ENCODE measurements at regions not wholly inside any gene's neighbourhood (a gene's known extent, or its start where the extent isn't known, plus 50 kb on each side); places are given as distances from the start of the nearest gene placed in this dataset.

DNA sequence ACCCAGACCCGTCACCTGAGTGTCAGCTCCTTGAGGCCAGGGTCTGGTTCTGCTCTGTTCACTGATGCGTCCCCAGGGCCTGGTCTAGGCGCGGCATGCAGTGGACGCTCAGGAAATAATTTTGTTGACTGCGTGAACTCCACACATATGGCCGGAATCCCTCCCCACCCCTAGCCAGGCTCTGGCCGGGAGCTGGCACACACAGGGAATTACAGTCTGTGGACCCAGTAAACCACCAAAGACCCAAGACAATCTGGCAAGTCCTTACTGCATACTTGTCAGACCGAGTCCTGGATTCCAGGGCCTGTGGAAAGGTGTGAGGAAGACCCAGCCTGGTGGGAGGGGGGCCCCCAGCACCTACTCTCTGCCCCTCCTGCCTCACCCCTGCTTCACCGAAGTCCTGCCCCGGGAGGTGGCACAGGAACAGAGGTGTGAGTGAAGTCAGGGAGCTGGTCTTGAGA, 113.0 kb upstream of the IER5L start:
- TF ChIP-seq, protein P1, sequence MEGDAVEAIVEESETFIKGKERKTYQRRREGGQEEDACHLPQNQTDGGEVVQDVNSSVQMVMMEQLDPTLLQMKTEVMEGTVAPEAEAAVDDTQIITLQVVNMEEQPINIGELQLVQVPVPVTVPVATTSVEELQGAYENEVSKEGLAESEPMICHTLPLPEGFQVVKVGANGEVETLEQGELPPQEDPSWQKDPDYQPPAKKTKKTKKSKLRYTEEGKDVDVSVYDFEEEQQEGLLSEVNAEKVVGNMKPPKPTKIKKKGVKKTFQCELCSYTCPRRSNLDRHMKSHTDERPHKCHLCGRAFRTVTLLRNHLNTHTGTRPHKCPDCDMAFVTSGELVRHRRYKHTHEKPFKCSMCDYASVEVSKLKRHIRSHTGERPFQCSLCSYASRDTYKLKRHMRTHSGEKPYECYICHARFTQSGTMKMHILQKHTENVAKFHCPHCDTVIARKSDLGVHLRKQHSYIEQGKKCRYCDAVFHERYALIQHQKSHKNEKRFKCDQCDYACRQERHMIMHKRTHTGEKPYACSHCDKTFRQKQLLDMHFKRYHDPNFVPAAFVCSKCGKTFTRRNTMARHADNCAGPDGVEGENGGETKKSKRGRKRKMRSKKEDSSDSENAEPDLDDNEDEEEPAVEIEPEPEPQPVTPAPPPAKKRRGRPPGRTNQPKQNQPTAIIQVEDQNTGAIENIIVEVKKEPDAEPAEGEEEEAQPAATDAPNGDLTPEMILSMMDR (IDR thresholded peaks at IDR 0.05; ENCODE audit: low read depth, low read length, missing input control), result no peak
- TF ChIP-seq GABPA (IDR thresholded peaks at IDR 0.05 in 1 of 2, conservative IDR thresholded peaks at IDR 0.05 in 1 of 2) (no peak), HNF4A (conservative IDR thresholded peaks at IDR 0.05) (no peak), RAD21 (IDR thresholded peaks at IDR 0.05) (no peak), FOXA2 (IDR thresholded peaks at IDR 0.05) (no peak)
- TF ChIP-seq, protein P2, sequence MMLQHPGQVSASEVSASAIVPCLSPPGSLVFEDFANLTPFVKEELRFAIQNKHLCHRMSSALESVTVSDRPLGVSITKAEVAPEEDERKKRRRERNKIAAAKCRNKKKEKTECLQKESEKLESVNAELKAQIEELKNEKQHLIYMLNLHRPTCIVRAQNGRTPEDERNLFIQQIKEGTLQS (IDR thresholded peaks at IDR 0.05), result no peak
- no peak for DNase-seq (ENCODE audit: low spot score)
- 87% methylated on average over 11 of the region's 11 CpGs for WGBS
- no peak overlapping the region for H3K27ac ChIP-seq (ENCODE audit: low read depth in 1 of 2, low read length in 2 of 2)
- no peaks in the 10 kb centered on the region for H3K4me1 ChIP-seq (ENCODE audit: control insufficient read depth in 4 of 4, insufficient read depth in 4 of 4, low read length in 3 of 4)
- H3K4me3 ChIP-seq (ENCODE audit: low read depth in 1 of 3, low read length in 3 of 3), result no peak overlapping the region
- no peaks in the 10 kb centered on the region for H3K27me3 ChIP-seq (ENCODE audit: control insufficient read depth in 4 of 4, insufficient read depth in 4 of 4, low read length in 3 of 4)
- H3K9me3 ChIP-seq (ENCODE audit: control insufficient read depth in 4 of 4, low read length in 3 of 4), result no peaks in the 10 kb centered on the region
- H3K36me3 ChIP-seq (ENCODE audit: control insufficient read depth in 4 of 4, insufficient read depth in 3 of 4, low read depth in 1 of 4, low read length in 3 of 4), result no peaks in the 10 kb centered on the region
- H3K9ac ChIP-seq (ENCODE audit: low read depth in 1 of 2, low read length in 2 of 2), result no peak overlapping the region

DNA sequence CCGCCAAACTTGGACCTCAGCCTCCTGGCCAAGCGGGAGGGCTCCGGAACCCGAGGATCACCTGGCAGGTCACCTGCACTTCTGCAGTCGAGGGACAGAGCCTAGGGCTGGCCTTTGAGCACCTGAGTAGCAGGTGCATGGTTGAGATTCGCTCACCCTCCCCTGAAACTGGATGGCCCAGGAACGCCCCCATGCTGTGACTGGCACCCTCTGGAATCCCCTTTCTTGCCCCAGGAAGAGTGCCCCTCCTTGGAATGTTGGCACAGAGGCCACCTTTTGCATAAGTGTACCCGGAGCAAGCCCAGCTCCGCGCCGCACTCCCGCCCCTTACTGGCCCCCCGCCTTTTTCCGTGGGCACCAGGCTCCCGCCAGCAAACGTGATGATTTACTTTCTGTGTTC, 112.5 kb upstream of the IER5L start:
- Histone ChIP-seq H3K9me3 (ENCODE audit: control insufficient read depth in 4 of 4, low read length in 3 of 4) (no peaks in the 10 kb centered on the region), H3K27me3 (ENCODE audit: control insufficient read depth in 4 of 4, insufficient read depth in 4 of 4, low read length in 3 of 4) (no peaks in the 10 kb centered on the region), H3K4me1 (ENCODE audit: control insufficient read depth in 4 of 4, insufficient read depth in 4 of 4, low read length in 3 of 4) (no peaks in the 10 kb centered on the region), H3K4me3 (ENCODE audit: low read depth in 1 of 3, low read length in 3 of 3) (no peak overlapping the region), H3K36me3 (ENCODE audit: control insufficient read depth in 4 of 4, insufficient read depth in 3 of 4, low read depth in 1 of 4, low read length in 3 of 4) (no peaks in the 10 kb centered on the region), H3K27ac (ENCODE audit: low read depth in 1 of 2, low read length in 2 of 2) (no peak overlapping the region), H3K9ac (ENCODE audit: low read depth in 1 of 2, low read length in 2 of 2) (no peak overlapping the region)
- WGBS, result 85% methylated on average over 16 of the region's 16 CpGs
- DNase-seq (ENCODE audit: low spot score), result no peak
- TF ChIP-seq TAF1 (conservative IDR thresholded peaks at IDR 0.05) (no peak), YY1 (IDR thresholded peaks at IDR 0.05) (no peak), EGR1 (IDR thresholded peaks at IDR 0.05; ENCODE audit: low read depth in 2 of 2) (no peak), RAD21 (IDR thresholded peaks at IDR 0.05) (no peak), HNF4A (conservative IDR thresholded peaks at IDR 0.05) (no peak), FOXA1 (IDR thresholded peaks at IDR 0.05) (no peak), NR2F2 (IDR thresholded peaks at IDR 0.05) (no peak), RXRA (IDR thresholded peaks at IDR 0.05) (no peak), HNF4G (IDR thresholded peaks at IDR 0.05) (no peak), FOXA2 (IDR thresholded peaks at IDR 0.05) (no peak)
- TF ChIP-seq, protein P2 (IDR thresholded peaks at IDR 0.05), result no peak
- TF ChIP-seq, protein P1 (IDR thresholded peaks at IDR 0.05; ENCODE audit: low read depth, low read length, missing input control), result no peak
- TF ChIP-seq, protein P3, sequence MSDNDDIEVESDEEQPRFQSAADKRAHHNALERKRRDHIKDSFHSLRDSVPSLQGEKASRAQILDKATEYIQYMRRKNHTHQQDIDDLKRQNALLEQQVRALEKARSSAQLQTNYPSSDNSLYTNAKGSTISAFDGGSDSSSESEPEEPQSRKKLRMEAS (IDR thresholded peaks at IDR 0.05), result no peak
- TF ChIP-seq, protein P4, sequence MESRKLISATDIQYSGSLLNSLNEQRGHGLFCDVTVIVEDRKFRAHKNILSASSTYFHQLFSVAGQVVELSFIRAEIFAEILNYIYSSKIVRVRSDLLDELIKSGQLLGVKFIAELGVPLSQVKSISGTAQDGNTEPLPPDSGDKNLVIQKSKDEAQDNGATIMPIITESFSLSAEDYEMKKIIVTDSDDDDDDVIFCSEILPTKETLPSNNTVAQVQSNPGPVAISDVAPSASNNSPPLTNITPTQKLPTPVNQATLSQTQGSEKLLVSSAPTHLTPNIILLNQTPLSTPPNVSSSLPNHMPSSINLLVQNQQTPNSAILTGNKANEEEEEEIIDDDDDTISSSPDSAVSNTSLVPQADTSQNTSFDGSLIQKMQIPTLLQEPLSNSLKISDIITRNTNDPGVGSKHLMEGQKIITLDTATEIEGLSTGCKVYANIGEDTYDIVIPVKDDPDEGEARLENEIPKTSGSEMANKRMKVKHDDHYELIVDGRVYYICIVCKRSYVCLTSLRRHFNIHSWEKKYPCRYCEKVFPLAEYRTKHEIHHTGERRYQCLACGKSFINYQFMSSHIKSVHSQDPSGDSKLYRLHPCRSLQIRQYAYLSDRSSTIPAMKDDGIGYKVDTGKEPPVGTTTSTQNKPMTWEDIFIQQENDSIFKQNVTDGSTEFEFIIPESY (IDR thresholded peaks at IDR 0.05), result no peak
- TF ChIP-seq, protein P5, sequence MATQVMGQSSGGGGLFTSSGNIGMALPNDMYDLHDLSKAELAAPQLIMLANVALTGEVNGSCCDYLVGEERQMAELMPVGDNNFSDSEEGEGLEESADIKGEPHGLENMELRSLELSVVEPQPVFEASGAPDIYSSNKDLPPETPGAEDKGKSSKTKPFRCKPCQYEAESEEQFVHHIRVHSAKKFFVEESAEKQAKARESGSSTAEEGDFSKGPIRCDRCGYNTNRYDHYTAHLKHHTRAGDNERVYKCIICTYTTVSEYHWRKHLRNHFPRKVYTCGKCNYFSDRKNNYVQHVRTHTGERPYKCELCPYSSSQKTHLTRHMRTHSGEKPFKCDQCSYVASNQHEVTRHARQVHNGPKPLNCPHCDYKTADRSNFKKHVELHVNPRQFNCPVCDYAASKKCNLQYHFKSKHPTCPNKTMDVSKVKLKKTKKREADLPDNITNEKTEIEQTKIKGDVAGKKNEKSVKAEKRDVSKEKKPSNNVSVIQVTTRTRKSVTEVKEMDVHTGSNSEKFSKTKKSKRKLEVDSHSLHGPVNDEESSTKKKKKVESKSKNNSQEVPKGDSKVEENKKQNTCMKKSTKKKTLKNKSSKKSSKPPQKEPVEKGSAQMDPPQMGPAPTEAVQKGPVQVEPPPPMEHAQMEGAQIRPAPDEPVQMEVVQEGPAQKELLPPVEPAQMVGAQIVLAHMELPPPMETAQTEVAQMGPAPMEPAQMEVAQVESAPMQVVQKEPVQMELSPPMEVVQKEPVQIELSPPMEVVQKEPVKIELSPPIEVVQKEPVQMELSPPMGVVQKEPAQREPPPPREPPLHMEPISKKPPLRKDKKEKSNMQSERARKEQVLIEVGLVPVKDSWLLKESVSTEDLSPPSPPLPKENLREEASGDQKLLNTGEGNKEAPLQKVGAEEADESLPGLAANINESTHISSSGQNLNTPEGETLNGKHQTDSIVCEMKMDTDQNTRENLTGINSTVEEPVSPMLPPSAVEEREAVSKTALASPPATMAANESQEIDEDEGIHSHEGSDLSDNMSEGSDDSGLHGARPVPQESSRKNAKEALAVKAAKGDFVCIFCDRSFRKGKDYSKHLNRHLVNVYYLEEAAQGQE (IDR thresholded peaks at IDR 0.05), result no peak
